ENCODE measurements at regions not wholly inside any gene's neighbourhood (a gene's known extent, or its start where the extent isn't known, plus 50 kb on each side); places are given as distances from the start of the nearest gene placed in this dataset.

GRCh38 chr3:111326144-111326995, 215.6 kb upstream of the CD96 start:
- Histone ChIP-seq H3K36me3 (ENCODE audit: control insufficient read depth in 2 of 2, insufficient read depth in 1 of 2, low read length in 2 of 2) (no peaks in the 10 kb centered on the region), H3K4me3 (ENCODE audit: low read depth, low read length) (no peak overlapping the region), H3K9me3 (ENCODE audit: control insufficient read depth, insufficient read depth, low read depth, low read length) (no peaks in the 10 kb centered on the region), H3K4me1 (ENCODE audit: control insufficient read depth, insufficient read depth, low read length) (no peaks in the 10 kb centered on the region), H3K27ac (ENCODE audit: extremely low read depth, low read depth, low read length) (no peak overlapping the region)
- ChIA-PET CTCF (no interaction called here), POLR2A (no interaction called here)
- TF ChIP-seq FEZF1 (tag by site-specific recombination; IDR thresholded peaks at IDR 0.05) (no peak), CTCF (tag by site-specific recombination; IDR thresholded peaks at IDR 0.05) (no peak), ZNF175 (tag by site-specific recombination; IDR thresholded peaks at IDR 0.05) (no peak), ATF2 (tag by site-specific recombination; IDR thresholded peaks at IDR 0.05; ENCODE audit: low read depth) (no peak), SCRT2 (tag by site-specific recombination; IDR thresholded peaks at IDR 0.05) (no peak), SALL2 (tag by site-specific recombination; IDR thresholded peaks at IDR 0.05; ENCODE audit: borderline replicate concordance) (no peak), PRDM1 (tag by site-specific recombination; IDR thresholded peaks at IDR 0.05) (no peak), ZNF624 (tag by site-specific recombination; IDR thresholded peaks at IDR 0.05) (no peak)
- TF ChIP-seq, protein P1, sequence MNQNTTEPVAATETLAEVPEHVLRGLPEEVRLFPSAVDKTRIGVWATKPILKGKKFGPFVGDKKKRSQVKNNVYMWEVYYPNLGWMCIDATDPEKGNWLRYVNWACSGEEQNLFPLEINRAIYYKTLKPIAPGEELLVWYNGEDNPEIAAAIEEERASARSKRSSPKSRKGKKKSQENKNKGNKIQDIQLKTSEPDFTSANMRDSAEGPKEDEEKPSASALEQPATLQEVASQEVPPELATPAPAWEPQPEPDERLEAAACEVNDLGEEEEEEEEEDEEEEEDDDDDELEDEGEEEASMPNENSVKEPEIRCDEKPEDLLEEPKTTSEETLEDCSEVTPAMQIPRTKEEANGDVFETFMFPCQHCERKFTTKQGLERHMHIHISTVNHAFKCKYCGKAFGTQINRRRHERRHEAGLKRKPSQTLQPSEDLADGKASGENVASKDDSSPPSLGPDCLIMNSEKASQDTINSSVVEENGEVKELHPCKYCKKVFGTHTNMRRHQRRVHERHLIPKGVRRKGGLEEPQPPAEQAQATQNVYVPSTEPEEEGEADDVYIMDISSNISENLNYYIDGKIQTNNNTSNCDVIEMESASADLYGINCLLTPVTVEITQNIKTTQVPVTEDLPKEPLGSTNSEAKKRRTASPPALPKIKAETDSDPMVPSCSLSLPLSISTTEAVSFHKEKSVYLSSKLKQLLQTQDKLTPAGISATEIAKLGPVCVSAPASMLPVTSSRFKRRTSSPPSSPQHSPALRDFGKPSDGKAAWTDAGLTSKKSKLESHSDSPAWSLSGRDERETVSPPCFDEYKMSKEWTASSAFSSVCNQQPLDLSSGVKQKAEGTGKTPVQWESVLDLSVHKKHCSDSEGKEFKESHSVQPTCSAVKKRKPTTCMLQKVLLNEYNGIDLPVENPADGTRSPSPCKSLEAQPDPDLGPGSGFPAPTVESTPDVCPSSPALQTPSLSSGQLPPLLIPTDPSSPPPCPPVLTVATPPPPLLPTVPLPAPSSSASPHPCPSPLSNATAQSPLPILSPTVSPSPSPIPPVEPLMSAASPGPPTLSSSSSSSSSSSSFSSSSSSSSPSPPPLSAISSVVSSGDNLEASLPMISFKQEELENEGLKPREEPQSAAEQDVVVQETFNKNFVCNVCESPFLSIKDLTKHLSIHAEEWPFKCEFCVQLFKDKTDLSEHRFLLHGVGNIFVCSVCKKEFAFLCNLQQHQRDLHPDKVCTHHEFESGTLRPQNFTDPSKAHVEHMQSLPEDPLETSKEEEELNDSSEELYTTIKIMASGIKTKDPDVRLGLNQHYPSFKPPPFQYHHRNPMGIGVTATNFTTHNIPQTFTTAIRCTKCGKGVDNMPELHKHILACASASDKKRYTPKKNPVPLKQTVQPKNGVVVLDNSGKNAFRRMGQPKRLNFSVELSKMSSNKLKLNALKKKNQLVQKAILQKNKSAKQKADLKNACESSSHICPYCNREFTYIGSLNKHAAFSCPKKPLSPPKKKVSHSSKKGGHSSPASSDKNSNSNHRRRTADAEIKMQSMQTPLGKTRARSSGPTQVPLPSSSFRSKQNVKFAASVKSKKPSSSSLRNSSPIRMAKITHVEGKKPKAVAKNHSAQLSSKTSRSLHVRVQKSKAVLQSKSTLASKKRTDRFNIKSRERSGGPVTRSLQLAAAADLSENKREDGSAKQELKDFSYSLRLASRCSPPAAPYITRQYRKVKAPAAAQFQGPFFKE (tag by site-specific recombination; IDR thresholded peaks at IDR 0.05; ENCODE audit: borderline replicate concordance): no peak
- TF ChIP-seq, protein P2, sequence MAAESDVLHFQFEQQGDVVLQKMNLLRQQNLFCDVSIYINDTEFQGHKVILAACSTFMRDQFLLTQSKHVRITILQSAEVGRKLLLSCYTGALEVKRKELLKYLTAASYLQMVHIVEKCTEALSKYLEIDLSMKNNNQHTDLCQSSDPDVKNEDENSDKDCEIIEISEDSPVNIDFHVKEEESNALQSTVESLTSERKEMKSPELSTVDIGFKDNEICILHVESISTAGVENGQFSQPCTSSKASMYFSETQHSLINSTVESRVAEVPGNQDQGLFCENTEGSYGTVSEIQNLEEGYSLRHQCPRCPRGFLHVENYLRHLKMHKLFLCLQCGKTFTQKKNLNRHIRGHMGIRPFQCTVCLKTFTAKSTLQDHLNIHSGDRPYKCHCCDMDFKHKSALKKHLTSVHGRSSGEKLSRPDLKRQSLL (tag by site-specific recombination; IDR thresholded peaks at IDR 0.05): no peak

DNA sequence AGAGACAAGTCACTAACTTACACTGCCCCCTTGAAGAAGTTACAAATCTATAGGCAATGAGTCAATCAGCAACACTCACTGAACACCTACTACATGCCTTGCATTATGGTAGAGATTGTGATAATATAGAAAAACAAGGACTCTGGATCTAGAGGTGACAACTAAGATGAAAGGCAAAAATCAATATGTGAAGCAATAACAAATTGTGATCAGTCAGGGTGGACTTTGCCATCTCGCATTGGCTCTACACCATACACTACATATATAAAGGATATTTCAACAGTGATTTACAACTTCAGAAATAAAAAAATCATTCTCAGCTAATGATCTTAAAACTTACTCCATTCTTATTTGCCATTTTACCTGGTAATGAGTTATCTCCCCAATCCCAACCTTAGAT, 210.7 kb upstream of the CD96 start:
- Histone ChIP-seq H3K4me1 (ENCODE audit: control insufficient read depth, insufficient read depth, low read length) (no peaks in the 10 kb centered on the region), H3K4me3 (ENCODE audit: low read depth, low read length) (no peak overlapping the region), H3K36me3 (ENCODE audit: control insufficient read depth in 2 of 2, insufficient read depth in 1 of 2, low read length in 2 of 2) (no peaks in the 10 kb centered on the region), H3K9me3 (ENCODE audit: control insufficient read depth, insufficient read depth, low read depth, low read length) (no peaks in the 10 kb centered on the region), H3K27ac (ENCODE audit: extremely low read depth, low read depth, low read length) (no peak overlapping the region)
- ChIA-PET CTCF (no interaction called here), POLR2A (no interaction called here)
- TF ChIP-seq KLF1 (tag by site-specific recombination; IDR thresholded peaks at IDR 0.05) (no peak), ZNF664 (tag by site-specific recombination; IDR thresholded peaks at IDR 0.05) (no peak), ZNF670 (tag by site-specific recombination; IDR thresholded peaks at IDR 0.05; ENCODE audit: low read depth) (no peak), EGR2 (tag by site-specific recombination; IDR thresholded peaks at IDR 0.05; ENCODE audit: low read depth) (no peak)

All from HEK293 (cell line).